HL-60 (cell line): ENCODE measurements at regions not wholly inside any gene's neighbourhood (a gene's known extent, or its start where the extent isn't known, plus 50 kb on each side); places are given as distances from the start of the nearest gene placed in this dataset.

Experiments
- GABPA ChIP-seq: IDR thresholded peaks from 2 replicates; pipeline ENCODE4 v1.6.1; 2012; ENCODE audit warnings: low read depth
- POLR2AphosphoS5 ChIP-seq: IDR thresholded peaks from 2 replicates; pipeline ENCODE4 v1.6.1; 2012; ENCODE audit warnings: low read depth
- REST ChIP-seq: IDR thresholded peaks from 2 replicates; pipeline ENCODE4 v1.6.1; 2012; ENCODE audit warnings: low read depth; ENCODE audit not compliant: insufficient replicate concordance
- SPI1 ChIP-seq: IDR thresholded peaks from 2 replicates; pipeline ENCODE4 v1.6.1; 2012; ENCODE audit warnings: low read depth, mild to moderate bottlenecking, borderline replicate concordance
- TF ChIP-seq, protein P1 (sequence below): IDR thresholded peaks from one replicate; pipeline ENCODE4 v1.5.1; 2011; ENCODE audit warnings: low read length, control low read depth, inconsistent platforms; ENCODE audit not compliant: insufficient read depth

GRCh38 chr2:144252694-144253093 is 267.2 kb downstream of the ZEB2 start:
- TF ChIP-seq, protein P1, sequence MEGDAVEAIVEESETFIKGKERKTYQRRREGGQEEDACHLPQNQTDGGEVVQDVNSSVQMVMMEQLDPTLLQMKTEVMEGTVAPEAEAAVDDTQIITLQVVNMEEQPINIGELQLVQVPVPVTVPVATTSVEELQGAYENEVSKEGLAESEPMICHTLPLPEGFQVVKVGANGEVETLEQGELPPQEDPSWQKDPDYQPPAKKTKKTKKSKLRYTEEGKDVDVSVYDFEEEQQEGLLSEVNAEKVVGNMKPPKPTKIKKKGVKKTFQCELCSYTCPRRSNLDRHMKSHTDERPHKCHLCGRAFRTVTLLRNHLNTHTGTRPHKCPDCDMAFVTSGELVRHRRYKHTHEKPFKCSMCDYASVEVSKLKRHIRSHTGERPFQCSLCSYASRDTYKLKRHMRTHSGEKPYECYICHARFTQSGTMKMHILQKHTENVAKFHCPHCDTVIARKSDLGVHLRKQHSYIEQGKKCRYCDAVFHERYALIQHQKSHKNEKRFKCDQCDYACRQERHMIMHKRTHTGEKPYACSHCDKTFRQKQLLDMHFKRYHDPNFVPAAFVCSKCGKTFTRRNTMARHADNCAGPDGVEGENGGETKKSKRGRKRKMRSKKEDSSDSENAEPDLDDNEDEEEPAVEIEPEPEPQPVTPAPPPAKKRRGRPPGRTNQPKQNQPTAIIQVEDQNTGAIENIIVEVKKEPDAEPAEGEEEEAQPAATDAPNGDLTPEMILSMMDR, result no peak
- no peak for TF ChIP-seq POLR2AphosphoS5
- TF ChIP-seq REST, result no peak
- no peak for TF ChIP-seq GABPA
- TF ChIP-seq SPI1, result no peak
